Breast epithelium (tissue), 3 donors: ENCODE measurements at regions not wholly inside any gene's neighbourhood (a gene's known extent, or its start where the extent isn't known, plus 50 kb on each side); places are given as distances from the start of the nearest gene placed in this dataset.
"Not testable (repeated sequence)": the region's sequence is repeated elsewhere in the genome, so short reads cannot be mapped to it uniquely, and the experiment has no call there.

Source experiments
- CTCF ChIP-seq, 3 donors: fragments of 450-650 bp; IDR thresholded peaks; one replicate each; pipeline ENCODE4 v1.5.1; 2016 to 2017; ENCODE audit warnings: antibody characterized with exemption in 3 of 3, mild to moderate bottlenecking in 3 of 3, moderate library complexity in 3 of 3
- POLR2A ChIP-seq: fragments of 450-650 bp; IDR thresholded peaks from one replicate; pipeline ENCODE4 v1.6.1; 2016; ENCODE audit warnings: antibody characterized with exemption, mild to moderate bottlenecking, moderate library complexity
- POLR2AphosphoS5 ChIP-seq, 3 donors: sonication (generic); formaldehyde crosslinking; IDR thresholded peaks; one replicate each; pipeline ENCODE4 v1.6.1; 2017; ENCODE audit warnings: antibody characterized with exemption in 3 of 3

GRCh38 chr16:88243921-88244320 lies 138.8 kb upstream of the ZNF469 start:
- not testable (repeated sequence) for TF ChIP-seq CTCF (IDR thresholded peaks at IDR 0.05); POLR2AphosphoS5 (IDR thresholded peaks at IDR 0.05); POLR2A
